Heart left ventricle (tissue), 13 donors: ENCODE measurements at regions not wholly inside any gene's neighbourhood (a gene's known extent, or its start where the extent isn't known, plus 50 kb on each side); places are given as distances from the start of the nearest gene placed in this dataset.
"Not testable (repeated sequence)": the region's sequence is repeated elsewhere in the genome, so short reads cannot be mapped to it uniquely, and the experiment has no call there.

Experiments used
- POLR2A ChIP-seq, 2 donors: fragments of 450-650 bp; IDR thresholded peaks; one replicate each; pipeline ENCODE4 v1.6.1; 2017; ENCODE audit warnings: antibody characterized with exemption in 2 of 2, mild to moderate bottlenecking in 2 of 2, moderate library complexity in 2 of 2
- TF ChIP-seq, protein P1 (sequence below), 12 donors: fragments of 200-600 bp; sonication (generic) in 4 of 12; IDR thresholded peaks; one replicate each; pipeline versions ENCODE4 v1.5.0 to v1.8.0; 2018 to 2022; ENCODE audit warnings: antibody characterized with exemption in 12 of 12, mild to moderate bottlenecking in 5 of 12
- donor health status: ischemic (EF 13 %, LVEDD 7.1; RV severe dilation, severe dysfunction).
- donor health status: DM: no; HTN: yes; CAD: no.
- donor health status: DM: no; HTN: no; CAD: no.
- donor health status: ischemic (EF 25% LVEDD 6.9; RV normal size, moderate dysfunction).
- donor health status: ischemic (EF 25% LVEDD 5.7; RV mildly dilated, moderate dysfunction).
- donor health status: ischemic (EF 35%, LVEDD 5.7; RV mildly dilated, moderate dysfunction).
- donor health status: nonischemic (EF 11% LVEDD 7.7; RV severe dilation, severe dysfunction).
- donor health status: DM: yes; HTN: yes; CAD: no.
- donor health status: PGD.
- donor health status: ischemic (EF 29% LVEDD 5.4; RV normal size, mild dysfunction).
- donor health status: nonischemic (EF 23%, LVEDD 6.1; RV moderate dilation, normal function).

DNA sequence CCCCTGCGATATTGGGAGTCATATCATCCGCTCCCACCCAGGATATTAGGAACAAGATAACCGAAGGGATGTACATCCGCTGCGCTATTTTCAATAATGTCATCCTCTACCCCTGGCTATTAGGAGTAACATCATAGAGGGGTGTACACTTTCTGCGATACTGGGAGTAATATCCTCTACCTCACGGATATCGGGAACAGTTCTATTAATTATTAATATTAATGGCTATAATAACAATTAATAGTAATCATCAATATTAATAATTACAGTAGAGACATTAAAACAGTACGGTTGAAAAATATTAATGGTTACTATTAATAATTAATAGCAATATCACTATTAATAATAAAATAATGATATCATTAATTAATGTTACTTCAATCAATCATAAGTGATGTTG, 90.1 kb downstream of the OTOP1 start:
- TF ChIP-seq, protein P1, sequence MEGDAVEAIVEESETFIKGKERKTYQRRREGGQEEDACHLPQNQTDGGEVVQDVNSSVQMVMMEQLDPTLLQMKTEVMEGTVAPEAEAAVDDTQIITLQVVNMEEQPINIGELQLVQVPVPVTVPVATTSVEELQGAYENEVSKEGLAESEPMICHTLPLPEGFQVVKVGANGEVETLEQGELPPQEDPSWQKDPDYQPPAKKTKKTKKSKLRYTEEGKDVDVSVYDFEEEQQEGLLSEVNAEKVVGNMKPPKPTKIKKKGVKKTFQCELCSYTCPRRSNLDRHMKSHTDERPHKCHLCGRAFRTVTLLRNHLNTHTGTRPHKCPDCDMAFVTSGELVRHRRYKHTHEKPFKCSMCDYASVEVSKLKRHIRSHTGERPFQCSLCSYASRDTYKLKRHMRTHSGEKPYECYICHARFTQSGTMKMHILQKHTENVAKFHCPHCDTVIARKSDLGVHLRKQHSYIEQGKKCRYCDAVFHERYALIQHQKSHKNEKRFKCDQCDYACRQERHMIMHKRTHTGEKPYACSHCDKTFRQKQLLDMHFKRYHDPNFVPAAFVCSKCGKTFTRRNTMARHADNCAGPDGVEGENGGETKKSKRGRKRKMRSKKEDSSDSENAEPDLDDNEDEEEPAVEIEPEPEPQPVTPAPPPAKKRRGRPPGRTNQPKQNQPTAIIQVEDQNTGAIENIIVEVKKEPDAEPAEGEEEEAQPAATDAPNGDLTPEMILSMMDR (IDR thresholded peaks at IDR 0.05): not testable (repeated sequence)
- TF ChIP-seq POLR2A (IDR thresholded peaks at IDR 0.05): not testable (repeated sequence)
